ENCODE measurements at regions not wholly inside any gene's neighbourhood (a gene's known extent, or its start where the extent isn't known, plus 50 kb on each side); places are given as distances from the start of the nearest gene placed in this dataset.
"Not testable (repeated sequence)": the region's sequence is repeated elsewhere in the genome, so short reads cannot be mapped to it uniquely, and the experiment has no call there.

DNA sequence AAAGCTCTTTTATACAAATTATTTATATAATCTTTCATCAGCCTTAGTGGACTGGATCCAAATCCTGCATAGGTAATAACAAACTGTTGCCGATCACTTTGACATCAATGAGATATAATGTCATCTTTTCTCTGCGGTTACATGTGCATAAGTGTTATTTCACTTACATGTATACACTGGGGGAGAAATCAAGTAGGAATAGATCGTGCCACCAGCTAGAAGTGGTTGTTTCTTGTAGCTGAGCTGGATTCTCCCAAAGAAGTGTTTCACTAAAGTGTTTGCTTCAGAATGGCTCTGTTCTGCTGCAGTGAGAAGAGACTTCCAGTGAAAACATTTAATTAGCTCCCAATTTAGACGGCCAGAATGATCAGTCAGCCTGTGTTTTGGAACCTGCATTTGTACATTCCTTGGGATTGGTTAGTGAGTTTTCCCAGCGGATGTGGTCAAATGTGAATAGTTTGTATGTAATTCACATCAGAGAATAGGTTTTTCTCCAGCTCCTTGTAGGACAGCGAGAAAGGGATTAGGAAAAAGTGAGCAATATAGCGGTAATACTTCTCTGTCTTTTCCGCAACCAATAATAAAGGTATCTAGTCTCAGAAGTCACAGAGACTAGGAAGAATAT lies 163.1 kb upstream of the CCN2 start:
- H3K36me3 ChIP-seq, result no peaks in the 10 kb centered on the region
- no peaks in the 10 kb centered on the region for H3K27me3 ChIP-seq
- TF ChIP-seq, protein P1, sequence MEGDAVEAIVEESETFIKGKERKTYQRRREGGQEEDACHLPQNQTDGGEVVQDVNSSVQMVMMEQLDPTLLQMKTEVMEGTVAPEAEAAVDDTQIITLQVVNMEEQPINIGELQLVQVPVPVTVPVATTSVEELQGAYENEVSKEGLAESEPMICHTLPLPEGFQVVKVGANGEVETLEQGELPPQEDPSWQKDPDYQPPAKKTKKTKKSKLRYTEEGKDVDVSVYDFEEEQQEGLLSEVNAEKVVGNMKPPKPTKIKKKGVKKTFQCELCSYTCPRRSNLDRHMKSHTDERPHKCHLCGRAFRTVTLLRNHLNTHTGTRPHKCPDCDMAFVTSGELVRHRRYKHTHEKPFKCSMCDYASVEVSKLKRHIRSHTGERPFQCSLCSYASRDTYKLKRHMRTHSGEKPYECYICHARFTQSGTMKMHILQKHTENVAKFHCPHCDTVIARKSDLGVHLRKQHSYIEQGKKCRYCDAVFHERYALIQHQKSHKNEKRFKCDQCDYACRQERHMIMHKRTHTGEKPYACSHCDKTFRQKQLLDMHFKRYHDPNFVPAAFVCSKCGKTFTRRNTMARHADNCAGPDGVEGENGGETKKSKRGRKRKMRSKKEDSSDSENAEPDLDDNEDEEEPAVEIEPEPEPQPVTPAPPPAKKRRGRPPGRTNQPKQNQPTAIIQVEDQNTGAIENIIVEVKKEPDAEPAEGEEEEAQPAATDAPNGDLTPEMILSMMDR (IDR thresholded peaks at IDR 0.05), result no peak
- DNase-seq (ENCODE audit: low spot score), result no peak
- H3K27ac ChIP-seq, result no peak overlapping the region
- no peaks in the 10 kb centered on the region for H3K4me1 ChIP-seq
- peaks cover 0 to 12% of the 10 kb centered on the region in 2 donors for H3K9me3 ChIP-seq
- no peak overlapping the region for H3K4me3 ChIP-seq

DNA sequence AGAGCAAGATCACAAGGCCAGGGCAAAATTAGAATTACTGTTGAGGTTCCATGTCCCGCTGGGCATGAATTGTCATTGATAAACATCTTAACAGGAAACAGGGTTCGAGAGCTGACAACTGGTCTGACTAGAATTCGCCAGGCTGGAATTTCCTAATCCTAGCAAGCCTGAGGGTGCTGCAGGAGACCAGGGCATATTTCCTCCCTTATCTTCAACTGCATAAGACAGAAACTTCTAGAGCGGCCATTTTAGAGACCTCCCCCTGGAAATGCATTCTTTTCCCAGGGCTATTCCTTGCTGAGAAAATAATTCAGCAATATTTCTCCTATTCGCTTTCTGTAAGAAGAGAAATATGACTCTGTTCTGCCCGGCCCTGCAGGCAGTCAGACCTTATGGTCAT lies 158.6 kb upstream of the CCN2 start:
- not testable (repeated sequence) for DNase-seq (ENCODE audit: low spot score); H3K27me3 ChIP-seq; H3K36me3 ChIP-seq; H3K4me1 ChIP-seq; H3K27ac ChIP-seq; H3K4me3 ChIP-seq
- H3K9me3 ChIP-seq, result peaks cover 0 to 23% of the 10 kb centered on the region in 2 donors

DNA sequence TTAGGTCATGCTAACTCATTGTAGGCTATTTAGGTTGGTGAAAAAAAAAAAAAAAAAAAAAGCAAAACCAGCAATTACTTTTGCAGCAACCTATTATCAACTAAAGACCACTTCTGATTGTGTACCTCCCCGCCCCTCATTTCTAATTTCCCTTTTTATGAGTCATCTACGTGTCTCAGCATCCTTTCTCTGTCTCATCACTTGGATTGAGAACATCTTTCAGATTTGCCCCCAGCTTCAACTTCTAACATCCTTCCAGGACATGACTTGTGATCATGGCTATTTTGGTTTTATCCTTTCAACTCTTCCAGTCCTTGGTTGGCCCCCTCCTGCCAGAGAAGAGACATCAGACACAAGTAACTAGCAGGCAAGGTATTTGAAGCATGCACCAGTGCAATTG lies 156.7 kb upstream of the CCN2 start:
- no peaks in the 10 kb centered on the region for H3K4me1 ChIP-seq
- H3K9me3 ChIP-seq, result peaks cover 0 to 23% of the 10 kb centered on the region in 2 donors
- TF ChIP-seq, protein P1 (IDR thresholded peaks at IDR 0.05), result no peak
- H3K4me3 ChIP-seq, result no peak overlapping the region
- H3K36me3 ChIP-seq, result no peaks in the 10 kb centered on the region
- DNase-seq (ENCODE audit: low spot score), result no peak
- H3K27me3 ChIP-seq, result no peaks in the 10 kb centered on the region
- no peak overlapping the region for H3K27ac ChIP-seq

DNA sequence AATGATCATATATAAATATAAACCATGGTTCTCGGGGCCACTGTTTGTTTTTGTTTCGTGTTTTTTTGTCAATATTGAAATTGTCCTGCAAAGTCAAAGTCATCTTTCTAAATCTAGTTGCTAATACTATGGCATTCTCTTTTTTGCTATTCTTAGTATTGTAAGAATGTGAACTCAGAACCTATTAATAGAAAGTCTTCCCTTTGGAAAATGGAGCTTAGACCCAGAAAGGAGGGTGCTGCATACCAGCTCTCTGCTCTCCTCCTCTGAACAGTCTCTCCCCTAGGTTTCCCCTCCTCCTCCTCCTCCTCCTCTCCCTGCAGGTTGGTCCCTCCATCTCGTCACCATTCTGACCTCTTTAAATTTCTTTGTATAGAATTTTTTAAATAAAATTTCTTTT lies 150.4 kb upstream of the CCN2 start:
- TF ChIP-seq, protein P1 (IDR thresholded peaks at IDR 0.05), result no peak
- Histone ChIP-seq H3K27ac (peak overlapping the region in 1 of 2 donors; percentile 34), H3K9me3 (no peaks in the 10 kb centered on the region), H3K4me1 (peaks cover 0 to 6% of the 10 kb centered on the region in 2 donors), H3K36me3 (no peaks in the 10 kb centered on the region), H3K27me3 (no peaks in the 10 kb centered on the region), H3K4me3 (no peak overlapping the region)
- no peak for DNase-seq (ENCODE audit: low spot score)

DNA sequence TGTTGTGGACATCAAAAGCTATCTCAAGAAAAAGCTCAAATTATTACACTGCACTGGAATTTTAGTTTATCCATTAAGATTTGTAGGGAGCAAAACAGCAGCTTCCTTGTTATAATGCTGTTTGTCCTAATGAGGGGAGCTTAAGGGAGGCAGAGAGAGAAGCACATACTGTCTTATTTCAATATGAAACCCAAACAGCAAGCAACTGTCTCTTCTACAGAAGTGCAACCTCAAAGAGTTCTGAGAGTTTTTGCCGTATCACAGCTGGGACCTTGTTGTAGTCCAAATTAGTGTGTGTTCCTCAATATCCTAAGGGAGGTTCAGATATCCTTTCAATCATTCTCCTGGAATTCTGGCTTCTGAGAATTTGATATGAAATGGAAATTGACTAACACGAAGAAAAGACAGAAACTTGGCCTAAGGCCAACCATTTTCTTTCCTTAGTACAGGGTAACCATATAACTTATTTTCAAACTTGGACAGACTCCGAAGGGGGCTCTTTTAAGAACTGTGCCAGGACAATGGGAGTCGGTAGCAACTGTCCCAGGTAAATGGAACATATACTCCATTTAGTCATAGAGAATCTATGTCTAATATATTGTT lies 149.3 kb upstream of the CCN2 start:
- H3K27me3 ChIP-seq, result no peaks in the 10 kb centered on the region
- no peak overlapping the region for H3K4me3 ChIP-seq
- peak overlapping the region in 1 of 2 donors; percentile 34 for H3K27ac ChIP-seq
- TF ChIP-seq, protein P1 (IDR thresholded peaks at IDR 0.05), result no peak
- H3K4me1 ChIP-seq, result peaks cover 0 to 6% of the 10 kb centered on the region in 2 donors
- DNase-seq (ENCODE audit: low spot score), result no peak
- H3K36me3 ChIP-seq, result no peaks in the 10 kb centered on the region
- no peaks in the 10 kb centered on the region for H3K9me3 ChIP-seq

DNA sequence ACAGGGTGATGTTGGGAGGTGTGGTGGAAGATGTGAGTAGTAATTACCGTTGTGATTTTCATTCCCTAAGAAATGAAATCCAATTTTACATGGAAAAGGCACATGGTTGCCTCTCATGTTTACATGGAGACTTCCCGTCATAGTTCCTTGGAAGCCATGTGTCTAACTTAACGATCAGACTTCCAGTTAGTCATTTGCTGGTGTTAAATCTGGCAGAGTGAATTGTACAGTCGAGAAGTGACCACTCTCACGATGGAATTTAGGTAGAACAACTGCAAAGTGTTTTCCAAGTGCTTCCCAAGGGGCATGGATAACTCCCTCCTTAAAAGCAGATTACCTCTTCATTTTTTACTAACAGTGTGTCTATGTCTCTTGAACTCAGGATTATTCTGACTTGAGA lies 145.8 kb upstream of the CCN2 start:
- no peaks in the 10 kb centered on the region for H3K27me3 ChIP-seq
- no peaks in the 10 kb centered on the region for H3K36me3 ChIP-seq
- TF ChIP-seq, protein P1 (IDR thresholded peaks at IDR 0.05), result no peak
- no peaks in the 10 kb centered on the region for H3K9me3 ChIP-seq
- peaks cover 0 to 6% of the 10 kb centered on the region in 2 donors for H3K4me1 ChIP-seq
- no peak overlapping the region for H3K27ac ChIP-seq
- DNase-seq (ENCODE audit: low spot score), result no peak
- no peak overlapping the region for H3K4me3 ChIP-seq
